ENCODE measurements at regions not wholly inside any gene's neighbourhood (a gene's known extent, or its start where the extent isn't known, plus 50 kb on each side); places are given as distances from the start of the nearest gene placed in this dataset.

- Mint-ChIP-seq H3K27me3 (no peaks in the 10 kb centered on the region), H3K4me1 (ENCODE audit: low read depth) (peaks cover 26% of the 10 kb centered on the region), H3K36me3 (ENCODE audit: insufficient read depth) (peaks cover 3% of the 10 kb centered on the region), H3K9me3 (ENCODE audit: low read depth) (no peaks in the 10 kb centered on the region), H3K27ac (no peak overlapping the region), H3K4me3 (ENCODE audit: low read depth) (no peak overlapping the region)
- TF ChIP-seq, protein P1, sequence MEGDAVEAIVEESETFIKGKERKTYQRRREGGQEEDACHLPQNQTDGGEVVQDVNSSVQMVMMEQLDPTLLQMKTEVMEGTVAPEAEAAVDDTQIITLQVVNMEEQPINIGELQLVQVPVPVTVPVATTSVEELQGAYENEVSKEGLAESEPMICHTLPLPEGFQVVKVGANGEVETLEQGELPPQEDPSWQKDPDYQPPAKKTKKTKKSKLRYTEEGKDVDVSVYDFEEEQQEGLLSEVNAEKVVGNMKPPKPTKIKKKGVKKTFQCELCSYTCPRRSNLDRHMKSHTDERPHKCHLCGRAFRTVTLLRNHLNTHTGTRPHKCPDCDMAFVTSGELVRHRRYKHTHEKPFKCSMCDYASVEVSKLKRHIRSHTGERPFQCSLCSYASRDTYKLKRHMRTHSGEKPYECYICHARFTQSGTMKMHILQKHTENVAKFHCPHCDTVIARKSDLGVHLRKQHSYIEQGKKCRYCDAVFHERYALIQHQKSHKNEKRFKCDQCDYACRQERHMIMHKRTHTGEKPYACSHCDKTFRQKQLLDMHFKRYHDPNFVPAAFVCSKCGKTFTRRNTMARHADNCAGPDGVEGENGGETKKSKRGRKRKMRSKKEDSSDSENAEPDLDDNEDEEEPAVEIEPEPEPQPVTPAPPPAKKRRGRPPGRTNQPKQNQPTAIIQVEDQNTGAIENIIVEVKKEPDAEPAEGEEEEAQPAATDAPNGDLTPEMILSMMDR (IDR thresholded peaks at IDR 0.05; ENCODE audit: unreplicated experiment): no peak
- DNase-seq (ENCODE audit: low spot score, unreplicated experiment): no peak
Observed at GRCh38 chr3:168828014-168828413, 732.3 kb upstream of the GOLIM4 start.

DNA sequence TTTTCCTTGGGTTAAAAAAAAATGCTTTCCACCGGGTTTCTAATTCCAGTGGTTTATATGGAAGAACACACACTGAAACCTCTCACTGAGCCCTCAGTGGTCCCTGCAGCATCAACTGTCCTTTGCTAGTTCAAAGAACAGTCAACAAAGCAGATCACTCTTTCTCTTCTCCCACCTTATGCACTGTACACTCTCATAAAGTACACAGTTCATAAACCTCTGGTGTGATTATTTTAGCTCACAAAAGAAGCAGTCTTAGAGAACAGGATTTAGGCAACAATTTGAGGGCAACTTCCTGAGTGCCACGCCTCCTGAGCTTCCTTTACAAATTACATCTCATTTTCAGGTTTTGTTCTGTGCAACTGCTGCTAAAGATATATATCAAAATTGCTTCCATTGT, 728.4 kb upstream of the GOLIM4 start:
- Mint-ChIP-seq H3K4me3 (ENCODE audit: low read depth) (no peak overlapping the region), H3K27me3 (no peaks in the 10 kb centered on the region), H3K9me3 (ENCODE audit: low read depth) (no peaks in the 10 kb centered on the region), H3K27ac (no peak overlapping the region), H3K4me1 (ENCODE audit: low read depth) (peaks cover 28% of the 10 kb centered on the region), H3K36me3 (ENCODE audit: insufficient read depth) (no peaks in the 10 kb centered on the region)
- TF ChIP-seq, protein P1 (IDR thresholded peaks at IDR 0.05; ENCODE audit: unreplicated experiment): no peak
- no peak for DNase-seq (ENCODE audit: low spot score, unreplicated experiment)

GRCh38 chr3:168823466-168823865, 727.7 kb upstream of the GOLIM4 start:
- Mint-ChIP-seq H3K36me3 (ENCODE audit: insufficient read depth) (no peaks in the 10 kb centered on the region), H3K27me3 (no peaks in the 10 kb centered on the region), H3K9me3 (ENCODE audit: low read depth) (no peaks in the 10 kb centered on the region), H3K4me3 (ENCODE audit: low read depth) (no peak overlapping the region), H3K4me1 (ENCODE audit: low read depth) (peaks cover 23% of the 10 kb centered on the region), H3K27ac (peak overlapping the region; percentile 27)
- DNase-seq (ENCODE audit: low spot score, unreplicated experiment): no peak
- TF ChIP-seq, protein P1 (IDR thresholded peaks at IDR 0.05; ENCODE audit: unreplicated experiment): no peak

DNA sequence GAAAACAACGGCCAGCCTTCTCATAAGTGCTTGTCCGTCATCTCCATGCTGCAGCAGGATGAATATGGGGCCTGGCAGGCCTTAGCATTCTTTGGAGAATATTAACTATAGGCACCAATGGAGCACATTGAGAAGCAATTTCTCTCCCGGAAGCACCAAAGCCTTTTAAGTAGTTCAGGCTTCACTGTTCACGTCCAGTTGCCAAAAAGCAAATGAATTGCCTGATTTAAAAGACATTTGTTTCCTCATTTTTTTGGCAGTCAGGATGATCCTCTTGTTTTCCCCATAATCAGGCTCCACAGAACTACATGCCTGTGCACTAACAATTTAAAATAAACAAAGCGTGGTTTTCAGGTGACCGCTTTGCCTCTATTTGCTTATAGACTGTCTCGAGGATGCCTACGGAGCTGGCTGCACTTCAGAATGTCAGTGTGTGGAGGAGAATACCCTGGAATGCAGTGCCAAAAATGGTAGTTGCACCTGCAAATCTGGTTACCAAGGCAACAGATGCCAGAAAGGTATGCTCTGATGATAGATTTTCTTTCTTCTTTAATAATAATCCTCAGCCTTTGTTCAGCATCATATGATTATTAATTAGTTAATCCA, 725.2 kb upstream of the GOLIM4 start:
- no peaks in the 10 kb centered on the region for H3K27me3 Mint-ChIP-seq
- no peak overlapping the region for H3K4me3 Mint-ChIP-seq (ENCODE audit: low read depth)
- H3K27ac Mint-ChIP-seq: no peak overlapping the region
- DNase-seq (ENCODE audit: low spot score, unreplicated experiment): no peak
- H3K9me3 Mint-ChIP-seq (ENCODE audit: low read depth): no peaks in the 10 kb centered on the region
- no peaks in the 10 kb centered on the region for H3K36me3 Mint-ChIP-seq (ENCODE audit: insufficient read depth)
- TF ChIP-seq, protein P1 (IDR thresholded peaks at IDR 0.05; ENCODE audit: unreplicated experiment): no peak
- H3K4me1 Mint-ChIP-seq (ENCODE audit: low read depth): peaks cover 9% of the 10 kb centered on the region

DNA sequence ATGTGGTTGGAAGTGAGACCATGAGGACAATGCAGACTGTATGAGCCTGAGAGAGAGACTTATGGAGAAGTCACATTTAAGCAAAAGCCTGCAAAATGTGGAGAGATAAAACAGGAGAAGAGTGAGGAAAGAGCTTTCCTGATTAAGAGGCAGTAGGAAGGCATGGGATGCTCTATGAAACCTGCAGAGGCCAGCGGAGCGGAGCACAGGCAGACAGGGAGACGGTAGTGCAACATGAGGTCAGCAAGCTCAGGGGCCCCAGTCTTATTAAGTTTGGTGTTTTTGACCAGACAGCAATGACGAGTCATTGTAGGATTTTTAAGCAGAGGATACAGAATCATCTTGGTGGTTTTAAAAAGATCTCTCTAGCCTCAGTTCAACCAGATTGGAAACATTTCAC, 721.5 kb upstream of the GOLIM4 start:
- Mint-ChIP-seq H3K4me3 (ENCODE audit: low read depth) (no peak overlapping the region), H3K27ac (no peak overlapping the region), H3K36me3 (ENCODE audit: insufficient read depth) (no peaks in the 10 kb centered on the region), H3K27me3 (no peaks in the 10 kb centered on the region), H3K9me3 (ENCODE audit: low read depth) (no peaks in the 10 kb centered on the region), H3K4me1 (ENCODE audit: low read depth) (peaks cover 25% of the 10 kb centered on the region)
- DNase-seq (ENCODE audit: low spot score, unreplicated experiment): no peak
- TF ChIP-seq, protein P1 (IDR thresholded peaks at IDR 0.05; ENCODE audit: unreplicated experiment): no peak

All from progenitor cell of endocrine pancreas (in vitro differentiated cells).